ENCODE measurements at regions not wholly inside any gene's neighbourhood (a gene's known extent, or its start where the extent isn't known, plus 50 kb on each side); places are given as distances from the start of the nearest gene placed in this dataset.
A peak's percentile ranks its signal among the peaks of the same experiment; 100 is the strongest.
"Not testable (repeated sequence)": the region's sequence is repeated elsewhere in the genome, so short reads cannot be mapped to it uniquely, and the experiment has no call there.

GRCh38 chrX:92430574-92430973, 651.4 kb downstream of the PCDH11X start:
- not testable (repeated sequence) for DNase-seq

GRCh38 chrX:92460539-92460938, 681.4 kb downstream of the PCDH11X start:
- not testable (repeated sequence) for DNase-seq

GRCh38 chrX:92480165-92480564, 701.0 kb downstream of the PCDH11X start:
- DNase-seq, result not testable (repeated sequence)

- not testable (repeated sequence) for DNase-seq
These were observed 706.3 kb downstream of the PCDH11X start for GRCh38 chrX:92485487-92485886.

GRCh38 chrX:92515270-92515669, 736.1 kb downstream of the PCDH11X start:
- not testable (repeated sequence) for DNase-seq

GRCh38 chrX:92528995-92529394, 749.8 kb downstream of the PCDH11X start:
- DNase-seq, result not testable (repeated sequence)

- DNase-seq, result not testable (repeated sequence)
These were observed 761.3 kb downstream of the PCDH11X start for GRCh38 chrX:92540461-92540860.

GRCh38 chrX:92558323-92558722, 779.1 kb downstream of the PCDH11X start:
- DNase-seq, result not testable (repeated sequence)

GRCh38 chrX:92558796-92559195, 779.6 kb downstream of the PCDH11X start:
- DNase-seq, result not testable (repeated sequence)

- peak; percentile 64 for DNase-seq
These were observed 780.9 kb downstream of the PCDH11X start for GRCh38 chrX:92560083-92560482.

GRCh38 chrX:92570217-92570616, 791.0 kb downstream of the PCDH11X start:
- DNase-seq, result peak; percentile 1

GRCh38 chrX:92586643-92587042, 807.5 kb downstream of the PCDH11X start:
- not testable (repeated sequence) for DNase-seq

- DNase-seq, result not testable (repeated sequence)
These were observed 810.5 kb downstream of the PCDH11X start for GRCh38 chrX:92589676-92590075.

- DNase-seq, result not testable (repeated sequence)
These were observed 811.6 kb downstream of the PCDH11X start for GRCh38 chrX:92590726-92591298.

- DNase-seq, result not testable (repeated sequence)
These were observed 832.3 kb downstream of the PCDH11X start for GRCh38 chrX:92611517-92611916.

GRCh38 chrX:92626699-92627098, 847.5 kb downstream of the PCDH11X start:
- DNase-seq, result not testable (repeated sequence)

- DNase-seq, result not testable (repeated sequence)
These were observed 878.4 kb downstream of the PCDH11X start for GRCh38 chrX:92657593-92657992.

GRCh38 chrX:92659743-92660142, 880.6 kb downstream of the PCDH11X start:
- not testable (repeated sequence) for DNase-seq

GRCh38 chrX:92692796-92693195, 913.6 kb downstream of the PCDH11X start:
- DNase-seq, result not testable (repeated sequence)

GRCh38 chrX:92699388-92700092, 920.4 kb downstream of the PCDH11X start:
- not testable (repeated sequence) for DNase-seq

GRCh38 chrX:92709784-92710183, 930.6 kb downstream of the PCDH11X start:
- DNase-seq, result not testable (repeated sequence)
